SU-DHL-6 (cell line): ENCODE measurements at regions not wholly inside any gene's neighbourhood (a gene's known extent, or its start where the extent isn't known, plus 50 kb on each side); places are given as distances from the start of the nearest gene placed in this dataset.

Experiments used
- EZH2phosphoT487 ChIP-seq: fragments of 200-600 bp; sonication (generic), shearing (Covaris generic); conservative IDR thresholded peaks from 2 replicates; pipeline ENCODE4 v1.6.1; 2018; ENCODE audit warnings: mild to moderate bottlenecking, antibody characterized with exemption, low read length, moderate library complexity, mixed read lengths
- TF ChIP-seq, protein P1 (sequence below): fragments of 200-600 bp; sonication (generic); IDR thresholded peaks from one replicate; pipeline ENCODE4 v1.5.1; 2017; ENCODE audit warnings: antibody characterized with exemption, mild to moderate bottlenecking, low read length, moderate library complexity; ENCODE audit not compliant: insufficient read depth, poor library complexity, severe bottlenecking

DNA sequence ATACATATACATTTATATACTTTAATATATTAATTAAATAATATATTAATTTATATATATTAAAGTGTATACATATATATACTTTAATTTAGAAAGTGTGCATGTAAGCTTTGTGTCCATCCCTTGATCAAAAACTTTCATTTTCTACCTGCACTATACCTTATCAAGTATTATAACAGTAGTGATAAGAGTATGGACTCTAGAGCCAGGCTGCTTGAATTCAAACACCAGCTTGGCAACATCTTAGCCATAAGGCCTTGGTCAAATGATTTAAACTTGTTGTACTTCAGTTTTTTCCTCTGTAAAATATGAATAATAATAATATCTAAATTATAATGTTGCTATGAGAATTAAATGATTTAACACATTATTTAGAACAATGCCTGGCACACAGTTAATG lies 327.6 kb upstream of the NECTIN3 start:
- TF ChIP-seq, protein P1, sequence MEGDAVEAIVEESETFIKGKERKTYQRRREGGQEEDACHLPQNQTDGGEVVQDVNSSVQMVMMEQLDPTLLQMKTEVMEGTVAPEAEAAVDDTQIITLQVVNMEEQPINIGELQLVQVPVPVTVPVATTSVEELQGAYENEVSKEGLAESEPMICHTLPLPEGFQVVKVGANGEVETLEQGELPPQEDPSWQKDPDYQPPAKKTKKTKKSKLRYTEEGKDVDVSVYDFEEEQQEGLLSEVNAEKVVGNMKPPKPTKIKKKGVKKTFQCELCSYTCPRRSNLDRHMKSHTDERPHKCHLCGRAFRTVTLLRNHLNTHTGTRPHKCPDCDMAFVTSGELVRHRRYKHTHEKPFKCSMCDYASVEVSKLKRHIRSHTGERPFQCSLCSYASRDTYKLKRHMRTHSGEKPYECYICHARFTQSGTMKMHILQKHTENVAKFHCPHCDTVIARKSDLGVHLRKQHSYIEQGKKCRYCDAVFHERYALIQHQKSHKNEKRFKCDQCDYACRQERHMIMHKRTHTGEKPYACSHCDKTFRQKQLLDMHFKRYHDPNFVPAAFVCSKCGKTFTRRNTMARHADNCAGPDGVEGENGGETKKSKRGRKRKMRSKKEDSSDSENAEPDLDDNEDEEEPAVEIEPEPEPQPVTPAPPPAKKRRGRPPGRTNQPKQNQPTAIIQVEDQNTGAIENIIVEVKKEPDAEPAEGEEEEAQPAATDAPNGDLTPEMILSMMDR = no peak
- no peak for TF ChIP-seq EZH2phosphoT487
